H1 (cell line): ENCODE measurements at regions not wholly inside any gene's neighbourhood (a gene's known extent, or its start where the extent isn't known, plus 50 kb on each side); places are given as distances from the start of the nearest gene placed in this dataset.

Experiments used
- BACH1 ChIP-seq: IDR thresholded peaks from 2 replicates; pipeline ENCODE4 v1.6.1; 2012; ENCODE audit warnings: low read length, improper control_type of control experiment
- CHD2 ChIP-seq: IDR thresholded peaks from 2 replicates; pipeline ENCODE4 v1.6.1; 2012; ENCODE audit warnings: low read length, improper control_type of control experiment
- CTBP2 ChIP-seq: IDR thresholded peaks from 2 replicates; pipeline ENCODE4 v1.7.0; 2011; ENCODE audit warnings: borderline replicate concordance, mild to moderate bottlenecking, moderate library complexity, mixed read lengths, low read length; ENCODE audit not compliant: insufficient read depth, insufficient read length
- TAF1 ChIP-seq: IDR thresholded peaks from 2 replicates; pipeline ENCODE4 v1.6.1; 2011; ENCODE audit warnings: mild to moderate bottlenecking, low read depth, low read length
- TCF12 ChIP-seq: IDR thresholded peaks from 2 replicates; pipeline ENCODE4 v1.6.1; 2011; ENCODE audit warnings: low read depth, mild to moderate bottlenecking, low read length
- TEAD4 ChIP-seq: IDR thresholded peaks from 2 replicates; pipeline ENCODE4 v1.6.1; 2012; ENCODE audit warnings: low read depth, low read length, inconsistent platforms, mixed read lengths
- TF ChIP-seq, protein P1 (sequence below): fragments of 300-600 bp; sonication (generic); IDR thresholded peaks from 2 replicates; pipeline ENCODE4 v1.7.1; 2012; ENCODE audit warnings: low read length, moderate library complexity, mild to moderate bottlenecking, inconsistent platforms; ENCODE audit not compliant: insufficient replicate concordance

DNA sequence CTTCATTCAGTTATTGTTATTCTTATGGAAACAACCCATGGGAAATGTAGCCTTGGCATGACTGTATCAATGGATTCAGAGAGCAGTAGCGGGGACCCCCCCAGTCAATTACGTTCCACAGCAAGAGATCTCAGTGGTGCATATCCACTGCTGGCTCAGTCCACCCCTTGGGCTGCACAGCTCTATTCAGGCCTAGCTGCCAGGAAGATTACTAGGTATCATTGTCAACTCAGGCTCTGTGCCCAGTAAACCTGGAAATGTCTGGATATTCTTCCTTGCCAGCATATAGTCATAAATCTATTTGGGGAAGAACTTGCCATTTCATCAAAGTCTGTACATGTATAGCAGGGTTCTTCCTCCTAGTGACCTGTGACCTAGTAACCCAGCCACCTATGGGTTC lies 128.1 kb upstream of the CCDC54 start (continued):
- TF ChIP-seq, protein P1, sequence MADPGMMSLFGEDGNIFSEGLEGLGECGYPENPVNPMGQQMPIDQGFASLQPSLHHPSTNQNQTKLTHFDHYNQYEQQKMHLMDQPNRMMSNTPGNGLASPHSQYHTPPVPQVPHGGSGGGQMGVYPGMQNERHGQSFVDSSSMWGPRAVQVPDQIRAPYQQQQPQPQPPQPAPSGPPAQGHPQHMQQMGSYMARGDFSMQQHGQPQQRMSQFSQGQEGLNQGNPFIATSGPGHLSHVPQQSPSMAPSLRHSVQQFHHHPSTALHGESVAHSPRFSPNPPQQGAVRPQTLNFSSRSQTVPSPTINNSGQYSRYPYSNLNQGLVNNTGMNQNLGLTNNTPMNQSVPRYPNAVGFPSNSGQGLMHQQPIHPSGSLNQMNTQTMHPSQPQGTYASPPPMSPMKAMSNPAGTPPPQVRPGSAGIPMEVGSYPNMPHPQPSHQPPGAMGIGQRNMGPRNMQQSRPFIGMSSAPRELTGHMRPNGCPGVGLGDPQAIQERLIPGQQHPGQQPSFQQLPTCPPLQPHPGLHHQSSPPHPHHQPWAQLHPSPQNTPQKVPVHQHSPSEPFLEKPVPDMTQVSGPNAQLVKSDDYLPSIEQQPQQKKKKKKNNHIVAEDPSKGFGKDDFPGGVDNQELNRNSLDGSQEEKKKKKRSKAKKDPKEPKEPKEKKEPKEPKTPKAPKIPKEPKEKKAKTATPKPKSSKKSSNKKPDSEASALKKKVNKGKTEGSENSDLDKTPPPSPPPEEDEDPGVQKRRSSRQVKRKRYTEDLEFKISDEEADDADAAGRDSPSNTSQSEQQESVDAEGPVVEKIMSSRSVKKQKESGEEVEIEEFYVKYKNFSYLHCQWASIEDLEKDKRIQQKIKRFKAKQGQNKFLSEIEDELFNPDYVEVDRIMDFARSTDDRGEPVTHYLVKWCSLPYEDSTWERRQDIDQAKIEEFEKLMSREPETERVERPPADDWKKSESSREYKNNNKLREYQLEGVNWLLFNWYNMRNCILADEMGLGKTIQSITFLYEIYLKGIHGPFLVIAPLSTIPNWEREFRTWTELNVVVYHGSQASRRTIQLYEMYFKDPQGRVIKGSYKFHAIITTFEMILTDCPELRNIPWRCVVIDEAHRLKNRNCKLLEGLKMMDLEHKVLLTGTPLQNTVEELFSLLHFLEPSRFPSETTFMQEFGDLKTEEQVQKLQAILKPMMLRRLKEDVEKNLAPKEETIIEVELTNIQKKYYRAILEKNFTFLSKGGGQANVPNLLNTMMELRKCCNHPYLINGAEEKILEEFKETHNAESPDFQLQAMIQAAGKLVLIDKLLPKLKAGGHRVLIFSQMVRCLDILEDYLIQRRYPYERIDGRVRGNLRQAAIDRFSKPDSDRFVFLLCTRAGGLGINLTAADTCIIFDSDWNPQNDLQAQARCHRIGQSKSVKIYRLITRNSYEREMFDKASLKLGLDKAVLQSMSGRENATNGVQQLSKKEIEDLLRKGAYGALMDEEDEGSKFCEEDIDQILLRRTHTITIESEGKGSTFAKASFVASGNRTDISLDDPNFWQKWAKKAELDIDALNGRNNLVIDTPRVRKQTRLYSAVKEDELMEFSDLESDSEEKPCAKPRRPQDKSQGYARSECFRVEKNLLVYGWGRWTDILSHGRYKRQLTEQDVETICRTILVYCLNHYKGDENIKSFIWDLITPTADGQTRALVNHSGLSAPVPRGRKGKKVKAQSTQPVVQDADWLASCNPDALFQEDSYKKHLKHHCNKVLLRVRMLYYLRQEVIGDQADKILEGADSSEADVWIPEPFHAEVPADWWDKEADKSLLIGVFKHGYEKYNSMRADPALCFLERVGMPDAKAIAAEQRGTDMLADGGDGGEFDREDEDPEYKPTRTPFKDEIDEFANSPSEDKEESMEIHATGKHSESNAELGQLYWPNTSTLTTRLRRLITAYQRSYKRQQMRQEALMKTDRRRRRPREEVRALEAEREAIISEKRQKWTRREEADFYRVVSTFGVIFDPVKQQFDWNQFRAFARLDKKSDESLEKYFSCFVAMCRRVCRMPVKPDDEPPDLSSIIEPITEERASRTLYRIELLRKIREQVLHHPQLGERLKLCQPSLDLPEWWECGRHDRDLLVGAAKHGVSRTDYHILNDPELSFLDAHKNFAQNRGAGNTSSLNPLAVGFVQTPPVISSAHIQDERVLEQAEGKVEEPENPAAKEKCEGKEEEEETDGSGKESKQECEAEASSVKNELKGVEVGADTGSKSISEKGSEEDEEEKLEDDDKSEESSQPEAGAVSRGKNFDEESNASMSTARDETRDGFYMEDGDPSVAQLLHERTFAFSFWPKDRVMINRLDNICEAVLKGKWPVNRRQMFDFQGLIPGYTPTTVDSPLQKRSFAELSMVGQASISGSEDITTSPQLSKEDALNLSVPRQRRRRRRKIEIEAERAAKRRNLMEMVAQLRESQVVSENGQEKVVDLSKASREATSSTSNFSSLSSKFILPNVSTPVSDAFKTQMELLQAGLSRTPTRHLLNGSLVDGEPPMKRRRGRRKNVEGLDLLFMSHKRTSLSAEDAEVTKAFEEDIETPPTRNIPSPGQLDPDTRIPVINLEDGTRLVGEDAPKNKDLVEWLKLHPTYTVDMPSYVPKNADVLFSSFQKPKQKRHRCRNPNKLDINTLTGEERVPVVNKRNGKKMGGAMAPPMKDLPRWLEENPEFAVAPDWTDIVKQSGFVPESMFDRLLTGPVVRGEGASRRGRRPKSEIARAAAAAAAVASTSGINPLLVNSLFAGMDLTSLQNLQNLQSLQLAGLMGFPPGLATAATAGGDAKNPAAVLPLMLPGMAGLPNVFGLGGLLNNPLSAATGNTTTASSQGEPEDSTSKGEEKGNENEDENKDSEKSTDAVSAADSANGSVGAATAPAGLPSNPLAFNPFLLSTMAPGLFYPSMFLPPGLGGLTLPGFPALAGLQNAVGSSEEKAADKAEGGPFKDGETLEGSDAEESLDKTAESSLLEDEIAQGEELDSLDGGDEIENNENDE: no peak
- TF ChIP-seq TCF12 (no peak), TAF1 (no peak), CHD2 (no peak), CTBP2 (no peak), BACH1 (no peak), TEAD4 (no peak)
